DLD1 (cell line): ENCODE measurements at regions not wholly inside any gene's neighbourhood (a gene's known extent, or its start where the extent isn't known, plus 50 kb on each side); places are given as distances from the start of the nearest gene placed in this dataset.
"Not testable (repeated sequence)": the region's sequence is repeated elsewhere in the genome, so short reads cannot be mapped to it uniquely, and the experiment has no call there.

Experiments used
- in situ Hi-C: cut with HindIII; loops from 2 replicates; pipeline ENCODE4 v1.10.0; 2017; ENCODE audit warnings: low sequenced_read_pairs

GRCh38 chr6:165173484-165173883 is 135.9 kb downstream of the C6orf118 start:
- in situ Hi-C loops, result no loop called here

- in situ Hi-C loops, result no loop called here
Observed at GRCh38 chr6:165167861-165168260, 141.5 kb downstream of the C6orf118 start.

GRCh38 chr6:165167311-165167710 is 142.1 kb downstream of the C6orf118 start:
- in situ Hi-C loops, result no loop called here

DNA sequence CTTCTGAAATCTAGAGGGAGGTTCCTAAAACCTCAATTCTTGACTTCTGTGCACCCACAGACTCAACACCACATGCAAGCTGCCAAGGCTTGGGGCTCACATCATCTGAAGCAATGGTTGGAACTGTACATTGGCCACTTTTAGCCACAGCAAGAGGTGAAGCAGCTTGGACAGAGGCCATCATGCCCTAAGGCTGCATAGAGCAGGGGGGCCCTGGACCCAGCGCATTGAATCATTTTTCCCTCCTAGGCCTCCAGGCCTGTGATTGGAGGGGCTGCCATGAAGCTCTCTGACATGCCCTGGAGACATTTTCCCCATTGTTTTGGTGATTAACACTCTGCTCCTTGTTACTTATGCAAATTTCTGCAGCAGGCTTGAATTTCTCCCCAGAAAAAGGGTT is 145.9 kb downstream of the C6orf118 start:
- in situ Hi-C loops, result no loop called here

- in situ Hi-C loops, result no loop called here
Observed at GRCh38 chr6:165159460-165159859, 149.9 kb downstream of the C6orf118 start.

DNA sequence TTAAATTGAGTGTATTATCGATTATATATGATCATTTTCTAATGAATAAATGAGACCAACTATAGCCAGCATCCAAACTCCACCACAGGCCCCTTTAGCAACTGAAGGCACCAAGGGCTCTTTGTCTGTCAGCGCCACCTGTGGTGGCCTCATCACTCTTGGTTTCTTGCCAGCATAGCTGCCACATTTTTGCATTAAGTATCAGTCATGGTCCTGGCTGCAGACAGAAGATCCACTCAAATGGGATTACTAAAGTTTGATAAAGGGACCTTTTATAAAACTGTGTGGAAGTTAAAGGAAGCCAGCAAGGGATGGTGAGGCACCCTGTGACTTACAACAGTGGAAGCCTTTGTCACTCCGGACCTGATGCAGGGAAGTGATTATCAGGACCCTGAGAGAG is 162.9 kb downstream of the C6orf118 start:
- in situ Hi-C loops, result no loop called here

DNA sequence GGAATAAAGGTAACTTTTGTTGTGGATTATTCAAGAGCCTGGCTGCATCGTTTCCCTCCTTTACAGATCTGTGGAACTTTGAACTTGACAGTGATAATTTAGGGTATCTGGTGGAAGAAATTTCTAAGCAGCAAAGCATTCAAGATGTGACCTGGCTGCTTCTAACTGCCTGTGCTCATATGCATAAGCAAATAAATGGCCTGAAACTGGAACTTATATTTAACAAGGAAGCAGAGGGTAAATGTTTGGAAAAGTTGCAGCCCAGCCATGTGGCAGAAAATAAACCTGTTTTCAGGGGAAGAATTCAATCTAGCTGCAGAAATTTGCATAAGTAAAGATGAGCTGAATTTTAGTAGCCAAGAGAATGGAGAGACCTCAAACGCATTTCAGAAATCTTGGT is 173.5 kb downstream of the C6orf118 start:
- in situ Hi-C loops, result no loop called here

DNA sequence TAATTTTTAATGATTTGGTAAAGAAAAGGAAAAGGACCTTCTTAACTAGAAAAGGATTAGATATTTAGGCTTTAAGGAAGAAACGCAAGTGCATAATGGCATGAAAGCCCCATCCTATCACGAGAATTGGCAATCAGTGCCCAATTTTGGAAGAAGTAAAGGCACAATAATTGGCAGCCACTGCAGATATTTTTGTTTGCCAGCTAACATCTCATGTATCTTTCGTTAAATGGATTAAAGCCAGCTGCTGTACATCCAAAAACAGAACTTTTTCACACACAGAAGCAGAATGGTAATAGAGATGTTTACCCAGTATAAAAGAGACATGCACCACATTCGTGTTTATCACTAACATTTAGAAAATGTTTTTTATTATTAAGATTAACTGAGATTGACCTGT is 180.3 kb downstream of the C6orf118 start:
- in situ Hi-C loops, result no loop called here

- in situ Hi-C loops, result not testable (repeated sequence)
Observed at GRCh38 chr6:165127743-165128142, 181.7 kb downstream of the C6orf118 start.

GRCh38 chr6:165124681-165125080 is 184.7 kb downstream of the C6orf118 start:
- in situ Hi-C loops, result not testable (repeated sequence)

DNA sequence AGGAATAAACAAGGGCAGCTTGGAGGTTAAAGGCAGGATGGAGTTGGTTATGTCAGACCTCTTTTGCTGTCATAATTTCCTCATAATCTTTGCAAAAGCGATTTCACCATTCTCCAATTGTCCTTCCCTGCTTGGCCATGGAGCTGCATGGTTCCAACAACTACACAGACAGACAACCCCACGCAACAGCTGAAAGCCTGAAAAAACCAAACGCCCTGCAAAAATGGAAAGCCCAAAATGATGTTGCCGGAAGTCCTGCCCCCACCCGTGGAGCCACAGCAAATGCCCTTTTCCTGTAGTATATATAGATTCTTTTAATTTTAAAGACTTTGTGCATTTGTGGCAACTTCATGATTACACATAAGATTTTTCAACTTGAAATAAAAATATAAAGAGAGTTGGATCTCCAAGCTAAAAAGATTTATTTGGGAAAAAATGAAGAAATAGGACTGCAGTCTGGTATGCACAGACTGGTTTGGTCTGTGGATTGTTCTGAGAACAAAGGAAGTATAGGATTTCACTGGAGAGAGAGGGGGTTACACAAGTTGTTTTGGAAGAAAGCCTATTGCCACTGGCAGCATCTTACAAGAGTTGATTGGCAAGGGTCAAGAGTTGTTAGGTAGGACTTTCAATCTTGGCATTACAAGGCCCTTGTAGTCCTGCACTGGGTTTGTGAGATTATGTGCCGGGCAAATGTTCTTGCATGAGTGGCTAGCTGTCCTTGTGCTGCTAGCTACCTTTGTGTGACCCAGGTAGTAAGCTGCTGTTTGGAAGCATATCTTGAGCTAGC is 190.0 kb downstream of the C6orf118 start:
- in situ Hi-C loops, result no loop called here

DNA sequence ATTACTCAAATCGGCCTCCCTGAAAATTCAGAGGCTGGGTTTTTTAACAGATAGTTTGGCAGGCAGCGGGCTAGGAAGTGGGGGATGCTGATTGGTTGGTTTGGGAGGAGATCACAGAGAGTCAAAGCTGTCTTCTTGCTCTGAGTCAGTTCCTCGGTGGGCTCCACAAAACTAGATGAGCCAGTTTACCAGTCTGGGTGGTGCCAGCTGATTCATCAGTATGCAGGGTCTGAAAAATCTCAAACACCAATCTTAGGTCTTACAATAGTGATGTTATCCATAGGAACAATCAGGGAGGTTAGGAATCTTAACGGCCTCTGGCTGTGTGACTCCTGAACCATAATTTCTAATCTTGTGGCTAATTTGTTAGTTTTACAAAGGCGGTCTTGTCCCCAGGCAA is 190.7 kb downstream of the C6orf118 start:
- in situ Hi-C loops, result no loop called here

GRCh38 chr6:165117806-165118205 is 191.6 kb downstream of the C6orf118 start:
- in situ Hi-C loops, result no loop called here

DNA sequence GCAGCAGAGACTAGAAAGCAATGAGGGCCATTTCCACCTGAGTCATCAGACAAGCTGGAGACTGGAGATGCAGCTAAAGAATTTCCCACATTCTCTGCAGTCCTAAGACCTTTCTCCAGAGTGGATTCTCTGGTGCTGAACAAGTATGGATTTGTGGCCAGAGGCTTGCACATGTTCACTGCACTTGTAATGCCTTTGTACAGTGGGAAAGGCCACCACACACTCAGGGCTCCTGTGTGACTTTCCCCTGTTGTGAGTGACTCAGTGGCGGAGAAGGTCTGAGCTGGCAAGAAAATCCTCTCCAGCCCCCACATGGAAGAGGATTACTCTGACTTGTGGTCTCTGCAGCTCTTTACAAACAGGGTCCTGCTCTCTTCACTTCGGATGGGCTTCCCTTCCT is 192.3 kb downstream of the C6orf118 start:
- in situ Hi-C loops, result no loop called here

DNA sequence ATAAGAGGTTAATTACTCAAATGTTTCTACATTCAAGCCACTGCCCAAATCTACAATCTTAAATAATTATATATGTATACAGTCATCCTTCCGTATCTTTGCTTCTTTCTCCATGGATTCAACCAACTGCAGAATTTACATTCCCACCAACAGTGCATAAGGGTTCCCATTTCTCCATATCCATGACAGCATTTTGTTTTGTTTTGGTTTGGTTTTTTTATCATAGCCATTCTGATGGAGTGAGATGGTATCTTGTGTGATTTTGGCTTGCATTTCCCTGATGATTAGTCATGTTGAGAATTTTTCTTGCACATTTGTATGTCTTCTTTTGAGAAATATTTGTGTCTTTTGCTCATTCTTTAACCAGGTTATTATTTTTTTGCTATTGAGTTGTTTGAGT is 198.5 kb downstream of the C6orf118 start:
- in situ Hi-C loops, result no loop called here

DNA sequence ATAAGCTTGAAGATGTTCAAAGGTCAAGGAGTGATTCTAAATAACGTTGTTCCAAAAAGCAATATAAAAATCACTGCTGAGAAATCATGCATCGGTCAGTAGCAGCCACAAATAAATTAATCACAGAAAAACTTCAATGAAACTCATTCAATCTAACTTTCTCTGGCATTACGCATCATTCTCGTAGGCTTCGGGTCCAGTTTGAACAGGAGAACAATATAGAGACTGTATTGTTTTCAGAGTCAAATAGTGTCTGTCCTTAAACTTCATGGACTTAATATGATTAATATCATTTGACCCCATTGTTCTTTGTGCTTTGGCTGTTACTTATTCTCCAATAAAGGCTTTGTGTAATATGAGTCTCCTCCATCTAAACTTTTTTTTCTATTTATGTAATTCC is 200.4 kb downstream of the C6orf118 start:
- in situ Hi-C loops, result no loop called here

DNA sequence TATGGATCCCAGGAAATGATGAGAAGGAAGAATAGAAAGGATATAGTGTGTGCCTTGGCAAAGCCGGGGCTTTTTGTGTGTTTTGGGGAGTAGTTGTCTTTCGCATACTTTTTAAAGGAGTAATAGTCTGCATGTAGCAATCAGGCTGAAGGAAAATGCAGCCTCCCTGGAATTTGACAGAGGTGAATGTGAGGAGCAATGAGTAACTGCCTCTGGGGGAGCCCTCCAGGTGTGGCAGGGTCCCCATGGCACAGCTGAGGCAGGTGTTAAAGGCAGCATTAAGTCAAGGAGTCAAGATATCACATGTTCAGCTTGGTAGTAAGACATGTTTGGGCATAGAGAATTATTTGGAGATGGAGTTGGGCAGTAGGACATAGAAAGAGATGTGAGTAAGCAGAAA is 203.1 kb downstream of the C6orf118 start:
- in situ Hi-C loops, result no loop called here

DNA sequence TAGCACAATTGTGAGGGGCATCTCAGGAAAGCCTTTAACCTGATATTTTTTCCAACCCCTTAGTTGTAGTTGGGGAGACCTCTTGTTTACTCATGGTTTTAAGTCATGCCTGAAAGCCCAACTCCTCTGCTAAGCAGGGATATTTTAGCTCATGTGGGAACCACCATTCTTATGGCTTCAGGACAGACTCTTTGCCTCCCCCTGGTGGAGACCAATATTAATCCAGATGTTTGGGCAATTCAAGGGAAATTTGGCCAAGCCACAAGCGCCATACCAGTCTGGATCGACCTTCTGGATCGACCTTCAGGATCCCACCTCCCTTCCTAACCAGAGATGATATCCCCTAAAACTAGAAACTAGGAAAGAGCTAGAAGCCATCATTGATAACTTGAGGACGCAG is 211.2 kb downstream of the C6orf118 start:
- in situ Hi-C loops, result no loop called here

GRCh38 chr6:165096868-165097267 is 212.5 kb downstream of the C6orf118 start:
- in situ Hi-C loops, result no loop called here

DNA sequence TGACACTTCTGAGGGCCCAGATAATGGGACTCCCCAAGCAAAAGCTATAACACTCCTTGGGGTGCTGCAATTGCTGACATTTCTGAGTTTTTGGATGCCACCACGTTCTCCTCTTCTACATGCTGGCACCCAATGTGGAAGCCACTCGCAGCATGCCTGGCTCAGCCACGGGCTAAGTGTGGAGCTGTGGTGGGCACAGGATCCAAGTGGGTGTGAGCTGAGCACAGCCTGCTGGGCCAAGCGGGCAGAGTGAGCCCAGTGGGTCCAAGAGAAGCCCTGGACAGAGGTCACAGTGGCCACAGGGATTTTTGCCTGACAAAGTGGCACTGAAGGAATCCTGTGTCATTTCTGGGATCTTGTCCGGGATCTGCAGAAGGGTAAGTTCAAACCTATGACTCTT is 213.2 kb downstream of the C6orf118 start:
- in situ Hi-C loops, result no loop called here

- in situ Hi-C loops, result no loop called here
Observed at GRCh38 chr6:165092881-165093595, 216.4 kb downstream of the C6orf118 start.

- in situ Hi-C loops, result no loop called here
Observed at GRCh38 chr6:165091121-165091785, 218.2 kb downstream of the C6orf118 start.
